Left ventricle myocardium inferior (tissue), 1 donor: ENCODE measurements at regions not wholly inside any gene's neighbourhood (a gene's known extent, or its start where the extent isn't known, plus 50 kb on each side); places are given as distances from the start of the nearest gene placed in this dataset.
A peak's percentile ranks its signal among the peaks of the same experiment; 100 is the strongest.

Experiments used
- DNase-seq: peaks from one replicate; pipeline ENCODE4 v3.0.0-alpha.2; 2020
- H3K27ac ChIP-seq: fragments of 200-600 bp; replicated peaks from 2 replicates; pipeline ENCODE4 v1.8.0; 2021
- H3K27me3 ChIP-seq: fragments of 200-600 bp; 2 replicates; pipeline ENCODE4 v1.8.0; 2021; ENCODE audit warnings: low read depth
- H3K36me3 ChIP-seq: fragments of 200-600 bp; 2 replicates; pipeline ENCODE4 v1.8.0; 2021
- H3K4me1 ChIP-seq: fragments of 200-600 bp; 2 replicates; pipeline ENCODE4 v1.8.0; 2021
- H3K4me3 ChIP-seq: fragments of 200-600 bp; 2 replicates; pipeline ENCODE4 v1.8.0; 2021; ENCODE audit warnings: mild to moderate bottlenecking, moderate library complexity
- H3K9me3 ChIP-seq: fragments of 200-600 bp; replicated peaks from 2 replicates; pipeline ENCODE4 v1.8.0; 2021
- CTCF ChIP-seq: fragments of 200-600 bp; IDR thresholded peaks from 2 replicates; pipeline ENCODE4 v1.8.0; 2021; ENCODE audit warnings: antibody characterized with exemption, mild to moderate bottlenecking, borderline replicate concordance
- intact Hi-C: fragments of 100-400 bp; cut with micrococcal nuclease; formaldehyde crosslinking; loops from one replicate; pipeline ENCODE4 v1.11.0; 2022
- donor health status: DM: no; HTN: yes; CAD: no; lungs with severe emphysema.

GRCh38 chr13:44271473-44271872 is 102.2 kb upstream of the SERP2 start:
- Histone ChIP-seq H3K36me3 (no peaks in the 10 kb centered on the region), H3K9me3 (no peaks in the 10 kb centered on the region), H3K4me1 (peaks cover 47% of the 10 kb centered on the region), H3K4me3 (no peak overlapping the region), H3K27me3 (no peaks in the 10 kb centered on the region), H3K27ac (peak overlapping the region; percentile 80)
- no peak for TF ChIP-seq CTCF
- DNase-seq = no peak
- intact Hi-C loops = no loop called here

- Histone ChIP-seq H3K27ac (peak overlapping the region; percentile 80), H3K4me3 (no peak overlapping the region), H3K27me3 (no peaks in the 10 kb centered on the region), H3K36me3 (no peaks in the 10 kb centered on the region), H3K4me1 (peaks cover 47% of the 10 kb centered on the region), H3K9me3 (no peaks in the 10 kb centered on the region)
- TF ChIP-seq CTCF = no peak
- DNase-seq = no peak
- intact Hi-C loops = no loop called here
These were observed 101.7 kb upstream of the SERP2 start for GRCh38 chr13:44271915-44272341.

GRCh38 chr13:44272692-44273091 is 100.9 kb upstream of the SERP2 start:
- H3K4me3 ChIP-seq = no peak overlapping the region
- H3K9me3 ChIP-seq = no peaks in the 10 kb centered on the region
- H3K4me1 ChIP-seq = peaks cover 48% of the 10 kb centered on the region
- H3K36me3 ChIP-seq = no peaks in the 10 kb centered on the region
- H3K27ac ChIP-seq = peak overlapping the region; percentile 80
- TF ChIP-seq CTCF = no peak
- DNase-seq = no peak
- intact Hi-C loops = no loop called here
- H3K27me3 ChIP-seq = no peaks in the 10 kb centered on the region

- TF ChIP-seq CTCF = no peak
- Histone ChIP-seq H3K4me1 (peaks cover 53% of the 10 kb centered on the region), H3K9me3 (no peaks in the 10 kb centered on the region), H3K36me3 (no peaks in the 10 kb centered on the region), H3K27me3 (no peaks in the 10 kb centered on the region), H3K27ac (peak overlapping the region; percentile 80), H3K4me3 (no peak overlapping the region)
- DNase-seq = no peak
- intact Hi-C loops = no loop called here
These were observed 100.4 kb upstream of the SERP2 start for GRCh38 chr13:44273216-44273615.

GRCh38 chr13:44273991-44274770 is 99.4 kb upstream of the SERP2 start:
- H3K4me1 ChIP-seq = peaks cover 62% of the 10 kb centered on the region
- no peaks in the 10 kb centered on the region for H3K9me3 ChIP-seq
- H3K4me3 ChIP-seq = peak overlapping the region; percentile 26
- TF ChIP-seq CTCF = no peak
- no peaks in the 10 kb centered on the region for H3K27me3 ChIP-seq
- no peaks in the 10 kb centered on the region for H3K36me3 ChIP-seq
- peak overlapping the region; percentile 79 for H3K27ac ChIP-seq
- no peak for DNase-seq
- intact Hi-C loops = no loop called here
